ENCODE measurements at regions not wholly inside any gene's neighbourhood (a gene's known extent, or its start where the extent isn't known, plus 50 kb on each side); places are given as distances from the start of the nearest gene placed in this dataset.

- no peak for ATAC-seq (ENCODE audit: insufficient read depth, low read depth)
- no peak for DNase-seq
- Histone ChIP-seq H3K79me2 (ENCODE audit: insufficient read depth, low read length) (no peaks in the 10 kb centered on the region), H3K9me3 (ENCODE audit: insufficient read depth, low read length, severe bottlenecking) (no peaks in the 10 kb centered on the region), H3K4me3 (ENCODE audit: low read depth in 1 of 2, low read length in 2 of 2) (no peak overlapping the region), H3K9ac (ENCODE audit: low read depth, low read length) (no peak overlapping the region), H4K20me1 (ENCODE audit: insufficient read depth, low read length) (no peaks in the 10 kb centered on the region), H3K4me2 (ENCODE audit: insufficient read depth, low read length) (no peak overlapping the region), H3K27ac (ENCODE audit: low read length) (no peak overlapping the region), H3K36me3 (ENCODE audit: insufficient read depth, low read length) (no peaks in the 10 kb centered on the region), H3K4me1 (ENCODE audit: insufficient read depth, low read length) (no peaks in the 10 kb centered on the region), H2AFZ (ENCODE audit: low read depth, low read length) (no peak overlapping the region), H3K27me3 (ENCODE audit: insufficient read depth, low read length, poor library complexity) (peaks cover 8% of the 10 kb centered on the region)
- no peak for TF ChIP-seq CTCF (IDR thresholded peaks at IDR 0.05; ENCODE audit: borderline replicate concordance, extremely low read depth, low read length, poor library complexity, severe bottlenecking)
Observed at GRCh38 chr15:96410175-96411055, 79.9 kb downstream of the NR2F2 start.

GRCh38 chr15:96411056-96412031 lies 80.8 kb downstream of the NR2F2 start:
- Histone ChIP-seq H3K79me2 (ENCODE audit: insufficient read depth, low read length) (no peaks in the 10 kb centered on the region), H3K4me3 (ENCODE audit: low read depth in 1 of 2, low read length in 2 of 2) (no peak overlapping the region), H4K20me1 (ENCODE audit: insufficient read depth, low read length) (no peaks in the 10 kb centered on the region), H3K9ac (ENCODE audit: low read depth, low read length) (no peak overlapping the region), H3K4me1 (ENCODE audit: insufficient read depth, low read length) (no peaks in the 10 kb centered on the region), H2AFZ (ENCODE audit: low read depth, low read length) (no peak overlapping the region), H3K9me3 (ENCODE audit: insufficient read depth, low read length, severe bottlenecking) (no peaks in the 10 kb centered on the region), H3K27ac (ENCODE audit: low read length) (no peak overlapping the region), H3K27me3 (ENCODE audit: insufficient read depth, low read length, poor library complexity) (peaks cover 8% of the 10 kb centered on the region), H3K4me2 (ENCODE audit: insufficient read depth, low read length) (no peak overlapping the region), H3K36me3 (ENCODE audit: insufficient read depth, low read length) (no peaks in the 10 kb centered on the region)
- ATAC-seq (ENCODE audit: insufficient read depth, low read depth) (no peak), DNase-seq (no peak)
- no peak for TF ChIP-seq CTCF (IDR thresholded peaks at IDR 0.05; ENCODE audit: borderline replicate concordance, extremely low read depth, low read length, poor library complexity, severe bottlenecking)
- no peak for TF ChIP-seq EZH2 (IDR thresholded peaks at IDR 0.05; ENCODE audit: borderline replicate concordance, low read depth, low read length, severe bottlenecking)

GRCh38 chr15:96412045-96412905 lies 81.8 kb downstream of the NR2F2 start:
- Histone ChIP-seq H3K27me3 (ENCODE audit: insufficient read depth, low read length, poor library complexity) (peaks cover 8% of the 10 kb centered on the region), H3K4me1 (ENCODE audit: insufficient read depth, low read length) (no peaks in the 10 kb centered on the region), H4K20me1 (ENCODE audit: insufficient read depth, low read length) (no peaks in the 10 kb centered on the region), H2AFZ (ENCODE audit: low read depth, low read length) (no peak overlapping the region), H3K9ac (ENCODE audit: low read depth, low read length) (no peak overlapping the region), H3K4me3 (ENCODE audit: low read depth in 1 of 2, low read length in 2 of 2) (no peak overlapping the region), H3K9me3 (ENCODE audit: insufficient read depth, low read length, severe bottlenecking) (no peaks in the 10 kb centered on the region), H3K27ac (ENCODE audit: low read length) (no peak overlapping the region), H3K36me3 (ENCODE audit: insufficient read depth, low read length) (no peaks in the 10 kb centered on the region), H3K79me2 (ENCODE audit: insufficient read depth, low read length) (no peaks in the 10 kb centered on the region), H3K4me2 (ENCODE audit: insufficient read depth, low read length) (no peak overlapping the region)
- TF ChIP-seq EZH2 (IDR thresholded peaks at IDR 0.05; ENCODE audit: borderline replicate concordance, low read depth, low read length, severe bottlenecking) = no peak
- TF ChIP-seq CTCF (IDR thresholded peaks at IDR 0.05; ENCODE audit: borderline replicate concordance, extremely low read depth, low read length, poor library complexity, severe bottlenecking) = no peak
- no peak for DNase-seq
- no peak for ATAC-seq (ENCODE audit: insufficient read depth, low read depth)
